ENCODE measurements at regions not wholly inside any gene's neighbourhood (a gene's known extent, or its start where the extent isn't known, plus 50 kb on each side); places are given as distances from the start of the nearest gene placed in this dataset.
A peak's percentile ranks its signal among the peaks of the same experiment; 100 is the strongest.

GRCh38 chr3:124584552-124585391, 145.5 kb upstream of the UMPS start (continued):
- TF ChIP-seq E2F6 (IDR thresholded peaks at IDR 0.05) (peak; percentile 14; the same call in 1 of the 2 replicates), TAF7 (optimal IDR thresholded peaks at IDR 0.05; ENCODE audit: borderline replicate concordance, low read depth, low read length) (no peak), KDM4A (IDR thresholded peaks at IDR 0.05; ENCODE audit: low read depth, low read length, severe bottlenecking) (peak; percentile 81), MAX (IDR thresholded peaks at IDR 0.05) (0 out of 2 replicates have a peak, but pooled peaks have one; percentile 20), EZH2 (IDR thresholded peaks at IDR 0.05; ENCODE audit: low read depth, low read length, severe bottlenecking) (peak; percentile 59), SIN3A (conservative IDR thresholded peaks at IDR 0.05 in 1 of 2, IDR thresholded peaks at IDR 0.05 in 1 of 2; ENCODE audit: low read depth in 1 of 2, low read length in 2 of 2) (peak in 1 of 2 experiments; percentile 29; a peak in 1 of 4 replicates), CEBPB (IDR thresholded peaks at IDR 0.05; ENCODE audit: low read depth, low read length) (no peak)
